Sigmoid colon (tissue), 6 donors: ENCODE measurements at regions not wholly inside any gene's neighbourhood (a gene's known extent, or its start where the extent isn't known, plus 50 kb on each side); places are given as distances from the start of the nearest gene placed in this dataset.
"Not testable (repeated sequence)": the region's sequence is repeated elsewhere in the genome, so short reads cannot be mapped to it uniquely, and the experiment has no call there.

Experiments used
- DNase-seq: peaks from one replicate; pipeline ENCODE4 v3.0.0-alpha.2; 2019
- H3K27ac ChIP-seq, 4 donors: fragments of 200-600 bp; sonication (generic); one replicate each; pipeline ENCODE4 v1.5.1; 2016 to 2019; ENCODE audit warnings: mild to moderate bottlenecking in 1 of 4
- H3K27me3 ChIP-seq, 3 donors: fragments of 200-600 bp; sonication (generic); one replicate each; pipeline ENCODE4 v1.5.1; 2019; ENCODE audit warnings: mild to moderate bottlenecking in 1 of 3
- H3K36me3 ChIP-seq, 4 donors: fragments of 200-600 bp; sonication (generic); one replicate each; pipeline ENCODE4 v1.5.1; 2016 to 2019
- H3K4me1 ChIP-seq, 4 donors: fragments of 200-600 bp; sonication (generic); one replicate each; pipeline ENCODE4 v1.5.1; 2017 to 2019
- H3K4me3 ChIP-seq, 4 donors: fragments of 200-600 bp; sonication (generic); one replicate each; pipeline ENCODE4 v1.5.1; 2017 to 2019; ENCODE audit warnings: mild to moderate bottlenecking in 2 of 4, moderate library complexity in 1 of 4
- H3K9me3 ChIP-seq, 4 donors: fragments of 200-600 bp in 3 of 4; sonication (generic) in 3 of 4; one replicate each; pipeline versions ENCODE4 v1.5.1 to v1.6.1; 2013 to 2019
- EP300 ChIP-seq, 4 donors: sonication (generic); formaldehyde crosslinking; IDR thresholded peaks; one replicate each; pipeline ENCODE4 v1.6.1; 2017; ENCODE audit warnings: antibody characterized with exemption in 4 of 4
- POLR2A ChIP-seq, 2 donors: fragments of 450-650 bp; IDR thresholded peaks; one replicate each; pipeline ENCODE4 v1.6.1; 2016; ENCODE audit warnings: antibody characterized with exemption in 2 of 2, mild to moderate bottlenecking in 2 of 2, moderate library complexity in 2 of 2
- POLR2AphosphoS5 ChIP-seq, 4 donors: sonication (generic); formaldehyde crosslinking; IDR thresholded peaks; one replicate each; pipeline ENCODE4 v1.6.1; 2017; ENCODE audit warnings: antibody characterized with exemption in 4 of 4
- WGBS, 2 donors: extraction: QIAGEN DNeasy Blood & Tissue Kit; methylation state at CpG; one replicate each; pipeline ENCODE4 v1.1.7; 2013; 5-methylcytosine and 5-hydroxymethylcytosine counted together
- intact Hi-C: fragments of 100-400 bp; cut with DNase I; formaldehyde crosslinking; loops from one replicate; pipeline ENCODE4 v1.15.1; 2023
- TF ChIP-seq, protein P1 (sequence below), 4 experiments: fragments of 450-650 bp in 3 of 4; fragments of 200-600 bp in 1 of 4; IDR thresholded peaks; one replicate each; pipeline ENCODE4 v1.5.1; 2016 to 2019; ENCODE audit warnings: antibody characterized with exemption in 4 of 4, mild to moderate bottlenecking in 3 of 4, moderate library complexity in 2 of 4
- donor health status: healthy with polysubstance abuse.
- donor health status: healthy.

GRCh38 chr4:187128222-187128621 lies 404.6 kb upstream of the FAT1 start:
- Histone ChIP-seq H3K27me3 (no peaks in the 10 kb centered on the region), H3K4me3 (no peak overlapping the region), H3K36me3 (no peaks in the 10 kb centered on the region), H3K9me3 (no peaks in the 10 kb centered on the region), H3K27ac (no peak overlapping the region), H3K4me1 (no peaks in the 10 kb centered on the region)
- intact Hi-C loops, result no loop called here
- DNase-seq, result no peak
- TF ChIP-seq POLR2AphosphoS5 (IDR thresholded peaks at IDR 0.05) (no peak), POLR2A (IDR thresholded peaks at IDR 0.05) (no peak), EP300 (IDR thresholded peaks at IDR 0.05) (no peak)
- TF ChIP-seq, protein P1, sequence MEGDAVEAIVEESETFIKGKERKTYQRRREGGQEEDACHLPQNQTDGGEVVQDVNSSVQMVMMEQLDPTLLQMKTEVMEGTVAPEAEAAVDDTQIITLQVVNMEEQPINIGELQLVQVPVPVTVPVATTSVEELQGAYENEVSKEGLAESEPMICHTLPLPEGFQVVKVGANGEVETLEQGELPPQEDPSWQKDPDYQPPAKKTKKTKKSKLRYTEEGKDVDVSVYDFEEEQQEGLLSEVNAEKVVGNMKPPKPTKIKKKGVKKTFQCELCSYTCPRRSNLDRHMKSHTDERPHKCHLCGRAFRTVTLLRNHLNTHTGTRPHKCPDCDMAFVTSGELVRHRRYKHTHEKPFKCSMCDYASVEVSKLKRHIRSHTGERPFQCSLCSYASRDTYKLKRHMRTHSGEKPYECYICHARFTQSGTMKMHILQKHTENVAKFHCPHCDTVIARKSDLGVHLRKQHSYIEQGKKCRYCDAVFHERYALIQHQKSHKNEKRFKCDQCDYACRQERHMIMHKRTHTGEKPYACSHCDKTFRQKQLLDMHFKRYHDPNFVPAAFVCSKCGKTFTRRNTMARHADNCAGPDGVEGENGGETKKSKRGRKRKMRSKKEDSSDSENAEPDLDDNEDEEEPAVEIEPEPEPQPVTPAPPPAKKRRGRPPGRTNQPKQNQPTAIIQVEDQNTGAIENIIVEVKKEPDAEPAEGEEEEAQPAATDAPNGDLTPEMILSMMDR (IDR thresholded peaks at IDR 0.05), result no peak
- WGBS, 2 donors, result 84 to 90% methylated on average over 11 of the region's 11 CpGs

GRCh38 chr4:187128976-187129375 lies 405.3 kb upstream of the FAT1 start:
- Histone ChIP-seq H3K36me3 (no peaks in the 10 kb centered on the region), H3K27me3 (no peaks in the 10 kb centered on the region), H3K27ac (no peak overlapping the region), H3K4me3 (no peak overlapping the region), H3K4me1 (no peaks in the 10 kb centered on the region), H3K9me3 (no peaks in the 10 kb centered on the region)
- WGBS, 2 donors, result 75 to 83% methylated on average over 8 of the region's 8 CpGs
- no peak for DNase-seq
- no peak for TF ChIP-seq POLR2AphosphoS5 (IDR thresholded peaks at IDR 0.05)
- TF ChIP-seq, protein P1 (IDR thresholded peaks at IDR 0.05), result no peak
- no peak for TF ChIP-seq EP300 (IDR thresholded peaks at IDR 0.05)
- no peak for TF ChIP-seq POLR2A (IDR thresholded peaks at IDR 0.05)
- intact Hi-C loops, result no loop called here

- WGBS, 2 donors, result 85 to 95% methylated on average over 1 of the region's 1 CpG
- H3K4me1 ChIP-seq, intact Hi-C loops: not testable (repeated sequence)
These were observed 408.2 kb upstream of the FAT1 start for GRCh38 chr4:187131826-187132225.

DNA sequence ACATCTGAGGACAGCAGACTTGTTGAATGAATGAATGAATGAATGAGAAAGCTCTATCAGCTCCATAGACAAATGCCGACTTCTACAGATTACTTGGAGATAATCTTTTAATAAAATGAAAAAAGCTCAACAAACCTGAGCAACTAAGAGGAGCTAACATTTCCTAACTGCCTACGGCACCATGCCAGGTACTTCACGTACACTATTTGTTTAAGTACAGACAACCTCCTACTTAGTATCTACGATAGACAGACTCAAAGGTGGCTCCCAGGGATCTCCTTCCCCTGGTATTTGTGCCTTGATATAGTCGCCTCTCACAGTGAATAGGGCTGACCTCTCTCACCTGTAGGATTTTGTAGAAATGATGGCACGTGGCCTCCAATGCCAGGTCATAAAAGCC lies 412.2 kb upstream of the FAT1 start:
- Histone ChIP-seq H3K27ac (no peak overlapping the region), H3K36me3 (no peaks in the 10 kb centered on the region), H3K4me1 (no peaks in the 10 kb centered on the region), H3K27me3 (no peaks in the 10 kb centered on the region), H3K9me3 (no peaks in the 10 kb centered on the region), H3K4me3 (no peak overlapping the region)
- WGBS, 2 donors, result 86 to 87% methylated on average over 6 of the region's 6 CpGs
- DNase-seq, result no peak
- TF ChIP-seq POLR2AphosphoS5 (IDR thresholded peaks at IDR 0.05) (no peak), EP300 (IDR thresholded peaks at IDR 0.05) (no peak), POLR2A (IDR thresholded peaks at IDR 0.05) (no peak)
- TF ChIP-seq, protein P1 (IDR thresholded peaks at IDR 0.05), result no peak
- intact Hi-C loops, result no loop called here

More at GRCh38 chr4:187131826-187132225, 408.2 kb upstream of the FAT1 start:
- not testable (repeated sequence) for H3K4me3 ChIP-seq, H3K27ac ChIP-seq, H3K36me3 ChIP-seq, DNase-seq, H3K27me3 ChIP-seq, H3K9me3 ChIP-seq

DNA sequence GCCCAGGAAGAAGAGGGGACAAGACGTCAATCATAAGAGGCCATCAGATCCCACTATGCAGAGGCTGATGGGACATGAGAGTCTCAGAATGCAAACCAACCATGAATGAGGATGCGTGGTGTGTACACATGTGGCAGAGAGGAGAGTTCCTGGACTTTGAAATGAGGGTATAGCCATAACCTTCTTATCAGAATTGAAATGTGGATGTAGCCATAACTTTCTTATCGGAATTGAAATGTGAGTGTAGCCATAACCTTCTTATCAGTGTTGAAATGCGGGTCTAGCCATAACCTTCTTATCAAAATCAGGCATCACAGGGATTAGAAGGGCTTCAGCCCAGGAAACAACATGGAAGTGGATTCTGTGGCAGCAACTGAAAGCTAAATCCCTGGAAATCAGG lies 415.5 kb upstream of the FAT1 start:
- H3K36me3 ChIP-seq, result no peaks in the 10 kb centered on the region
- no peaks in the 10 kb centered on the region for H3K9me3 ChIP-seq
- WGBS, 2 donors, result 20 to 69% methylated on average over 4 of the region's 4 CpGs
- H3K4me3 ChIP-seq, result no peak overlapping the region
- no peak for DNase-seq
- no peaks in the 10 kb centered on the region for H3K27me3 ChIP-seq
- intact Hi-C loops, result no loop called here
- H3K27ac ChIP-seq, result no peak overlapping the region
- no peak for TF ChIP-seq POLR2A (IDR thresholded peaks at IDR 0.05)
- TF ChIP-seq, protein P1 (IDR thresholded peaks at IDR 0.05), result no peak
- no peak for TF ChIP-seq POLR2AphosphoS5 (IDR thresholded peaks at IDR 0.05)
- no peak for TF ChIP-seq EP300 (IDR thresholded peaks at IDR 0.05)
- H3K4me1 ChIP-seq, result no peaks in the 10 kb centered on the region
